SK-N-MC (cell line): ENCODE measurements at regions not wholly inside any gene's neighbourhood (a gene's known extent, or its start where the extent isn't known, plus 50 kb on each side); places are given as distances from the start of the nearest gene placed in this dataset.
"Not testable (repeated sequence)": the region's sequence is repeated elsewhere in the genome, so short reads cannot be mapped to it uniquely, and the experiment has no call there.

Experiments
- DNase-seq: peaks from one replicate; pipeline ENCODE4 v3.0.0-alpha.2; 2011; ENCODE audit warnings: low read depth, low spot score
- H3K27ac ChIP-seq: fragments of 200-600 bp; sonication (generic); 2 replicates; pipeline ENCODE4 v1.5.1; 2016; ENCODE audit warnings: mixed run types
- H3K36me3 ChIP-seq: fragments of 200-600 bp; sonication (generic); 2 replicates; pipeline ENCODE4 v1.6.1; 2017; ENCODE audit warnings: antibody characterized with exemption, low read length, mixed read lengths; ENCODE audit not compliant: insufficient read depth
- H3K4me3 ChIP-seq: fragments of 200-600 bp; sonication (generic); 2 replicates; pipeline ENCODE4 v1.5.1; 2016
- H3K9ac ChIP-seq: fragments of 200-600 bp; sonication (generic); 2 replicates; pipeline ENCODE4 v1.8.0; 2017; ENCODE audit warnings: mixed run types, mixed read lengths; ENCODE audit not compliant: insufficient read length
- H3K9me3 ChIP-seq: fragments of 200-600 bp; sonication (generic); 2 replicates; pipeline ENCODE4 v1.6.1; 2017; ENCODE audit warnings: low read depth, mild to moderate bottlenecking, antibody characterized with exemption, low read length, moderate library complexity, mixed read lengths
- EZH2 ChIP-seq: fragments of 200-600 bp; sonication (generic); IDR thresholded peaks from one replicate; pipeline ENCODE4 v1.6.1; 2017; ENCODE audit warnings: antibody characterized with exemption
- FOXP2 ChIP-seq: optimal IDR thresholded peaks from 2 replicates; pipeline ENCODE3; 2011; ENCODE audit warnings: mild to moderate bottlenecking, moderate library complexity; ENCODE audit not compliant: insufficient read depth; ENCODE audit errors: extremely low read length, control extremely low read depth
- POLR2AphosphoS5 ChIP-seq: IDR thresholded peaks from 2 replicates; pipeline ENCODE4 v1.6.1; 2012; ENCODE audit warnings: mild to moderate bottlenecking, low read depth, low read length, borderline replicate concordance

DNA sequence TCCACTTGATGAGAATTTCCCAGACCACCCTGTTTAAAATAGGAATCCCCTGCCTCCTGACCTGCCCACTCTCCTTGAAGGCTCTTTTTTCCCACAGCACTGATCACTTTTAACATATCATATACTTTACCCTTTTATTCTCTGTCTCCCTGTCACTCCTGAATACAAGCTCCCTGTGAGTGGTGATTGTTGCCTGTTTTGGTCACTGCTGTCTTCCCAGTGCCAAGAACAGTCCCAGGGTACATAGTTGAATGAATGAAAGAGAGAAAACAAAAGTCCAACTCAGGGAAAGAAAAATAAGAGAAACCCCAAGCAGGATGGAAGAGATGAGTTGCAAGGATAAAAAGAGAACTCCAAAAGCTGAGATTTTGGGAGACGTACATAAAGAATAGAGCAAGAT, 500.3 kb upstream of the LMCD1 start:
- Histone ChIP-seq H3K9me3 (no peaks in the 10 kb centered on the region), H3K9ac (no peak overlapping the region), H3K4me3 (no peak overlapping the region), H3K36me3 (no peaks in the 10 kb centered on the region), H3K27ac (no peak overlapping the region)
- DNase-seq = no peak
- TF ChIP-seq FOXP2 = no peak
- no peak for TF ChIP-seq EZH2
- no peak for TF ChIP-seq POLR2AphosphoS5

DNA sequence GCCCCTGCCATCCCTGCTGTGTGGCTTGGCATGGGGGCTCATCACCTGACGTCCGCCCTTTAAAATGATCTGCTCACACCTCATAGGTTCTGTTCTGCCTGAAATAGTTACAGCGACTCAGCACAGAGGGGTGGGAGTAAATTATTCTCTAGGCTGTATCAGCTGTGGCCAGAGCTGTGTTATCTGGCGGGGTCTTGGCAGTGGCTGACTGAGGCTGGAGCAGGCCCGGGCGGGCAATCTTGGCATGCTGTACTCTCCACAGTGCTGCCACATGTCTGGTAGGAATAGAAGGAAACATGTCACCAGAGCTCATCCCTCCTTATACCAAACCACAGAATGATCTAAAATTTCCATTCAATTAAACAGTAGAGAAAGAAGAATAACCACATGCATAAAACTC, 499.9 kb upstream of the LMCD1 start:
- H3K36me3 ChIP-seq = no peaks in the 10 kb centered on the region
- TF ChIP-seq EZH2 = no peak
- no peak overlapping the region for H3K9ac ChIP-seq
- no peaks in the 10 kb centered on the region for H3K9me3 ChIP-seq
- no peak overlapping the region for H3K27ac ChIP-seq
- no peak overlapping the region for H3K4me3 ChIP-seq
- no peak for DNase-seq

DNA sequence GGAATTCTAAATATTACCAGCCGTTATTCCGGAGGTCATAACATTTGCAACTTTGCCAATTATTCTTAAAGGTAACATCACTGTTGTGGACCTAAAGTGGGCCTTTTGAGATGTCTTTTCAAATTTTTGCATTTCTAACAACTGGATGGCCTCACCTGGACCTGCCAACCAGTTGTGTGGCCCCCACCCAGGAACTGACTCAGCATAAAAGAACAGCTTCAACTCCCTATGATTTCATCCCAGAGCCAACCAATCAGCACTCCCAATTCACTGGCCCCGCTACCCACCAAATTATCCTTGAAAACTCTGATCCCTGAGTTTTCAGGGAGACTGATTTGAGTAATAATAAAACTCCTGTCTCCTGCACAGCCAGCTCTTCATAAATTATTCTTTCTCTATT, 489.7 kb upstream of the LMCD1 start:
- no peak for DNase-seq
- Histone ChIP-seq H3K4me3 (no peak overlapping the region), H3K9me3 (no peaks in the 10 kb centered on the region), H3K36me3 (no peaks in the 10 kb centered on the region), H3K27ac (no peak overlapping the region), H3K9ac (no peak overlapping the region)
- TF ChIP-seq EZH2 (no peak), FOXP2 (no peak), POLR2AphosphoS5 (no peak)

DNA sequence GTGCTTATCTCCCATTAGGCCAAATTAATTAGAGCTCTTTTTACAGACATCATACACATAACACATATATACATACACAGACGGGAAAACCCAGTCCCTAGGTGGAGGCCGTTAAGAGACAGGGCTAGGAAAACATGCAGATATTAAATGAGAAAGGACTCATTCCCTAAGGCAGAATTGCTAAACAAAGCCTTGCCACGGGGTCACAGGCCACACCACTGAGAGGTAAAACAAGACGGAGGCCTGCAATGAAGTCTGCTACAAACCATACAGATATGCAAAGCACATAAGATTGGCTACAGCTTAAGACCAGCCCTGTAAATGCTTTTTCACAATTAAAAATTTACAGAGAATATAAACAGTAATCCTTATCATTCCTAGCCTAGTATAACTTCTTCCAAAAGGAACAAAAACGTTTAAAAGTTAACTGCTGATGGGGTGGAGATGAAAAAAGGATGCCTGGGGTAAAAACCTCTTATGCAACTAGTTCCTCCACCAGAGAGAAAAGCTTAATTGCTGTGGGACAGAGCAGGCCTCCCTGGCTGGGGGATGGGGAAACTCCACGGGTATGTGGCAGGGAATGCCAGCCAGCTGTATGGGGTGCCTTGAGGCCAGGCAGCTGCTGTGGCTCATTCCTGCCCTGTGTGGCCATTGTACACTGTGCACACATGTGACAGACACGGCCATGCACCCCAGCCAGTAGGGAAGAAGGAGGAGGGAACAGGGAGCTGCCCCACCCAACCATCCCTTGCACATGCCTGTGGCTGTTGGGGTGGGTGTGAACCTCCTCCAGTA, 481.4 kb upstream of the LMCD1 start:
- no peaks in the 10 kb centered on the region for H3K36me3 ChIP-seq
- peaks cover 3% of the 10 kb centered on the region; the same call in 1 of the 2 replicates for H3K9me3 ChIP-seq
- TF ChIP-seq POLR2AphosphoS5 = no peak
- TF ChIP-seq EZH2 = no peak
- no peak for TF ChIP-seq FOXP2
- DNase-seq = no peak
- H3K4me3 ChIP-seq = no peak overlapping the region
- H3K9ac ChIP-seq = no peak overlapping the region
- H3K27ac ChIP-seq = no peak overlapping the region

DNA sequence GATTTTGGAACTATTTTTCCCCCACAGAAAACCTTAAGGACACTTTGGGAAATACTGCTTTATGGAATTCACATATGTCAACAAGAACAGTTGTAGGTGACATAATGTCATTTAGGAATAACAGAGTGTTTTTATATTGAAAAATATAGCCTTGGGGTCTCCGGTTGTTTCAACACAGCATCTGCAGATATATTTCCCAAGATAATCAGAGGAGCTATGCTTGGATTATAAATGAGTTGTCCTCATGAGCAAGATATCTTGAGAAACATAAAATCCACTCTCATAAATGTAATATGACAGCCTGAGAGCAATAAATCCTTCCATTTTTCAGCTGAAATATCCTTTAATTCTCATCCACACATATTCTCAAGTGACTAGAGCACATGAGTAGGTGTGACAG, 473.7 kb upstream of the LMCD1 start:
- Histone ChIP-seq H3K36me3 (no peaks in the 10 kb centered on the region), H3K9ac (no peak overlapping the region), H3K4me3 (no peak overlapping the region), H3K9me3 (no peaks in the 10 kb centered on the region), H3K27ac (no peak overlapping the region)
- no peak for TF ChIP-seq POLR2AphosphoS5
- no peak for TF ChIP-seq EZH2
- no peak for TF ChIP-seq FOXP2
- DNase-seq = no peak

DNA sequence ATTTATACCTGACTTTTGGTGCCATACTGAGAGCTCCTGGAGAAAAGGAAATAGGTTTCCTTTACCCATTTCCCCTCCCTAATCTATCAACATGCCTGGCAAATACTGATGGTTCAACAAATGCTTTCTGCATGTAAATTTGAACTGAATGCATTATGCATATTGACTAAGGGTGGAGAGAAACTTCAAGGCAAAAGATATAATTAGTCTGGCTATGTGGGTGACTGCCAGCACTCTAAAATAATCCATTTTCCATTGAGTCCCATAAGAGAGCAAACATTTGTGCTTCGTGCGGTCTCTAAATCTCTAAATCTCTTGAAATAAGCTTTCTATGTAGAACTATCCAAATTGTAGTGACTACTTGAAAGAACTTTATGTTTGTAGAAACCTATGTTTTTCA, 451.3 kb upstream of the LMCD1 start:
- Histone ChIP-seq H3K9me3 (no peaks in the 10 kb centered on the region), H3K9ac (no peak overlapping the region), H3K27ac (no peak overlapping the region), H3K4me3 (no peak overlapping the region), H3K36me3 (no peaks in the 10 kb centered on the region)
- no peak for DNase-seq
- TF ChIP-seq EZH2 (no peak), POLR2AphosphoS5 (no peak), FOXP2 (no peak)

DNA sequence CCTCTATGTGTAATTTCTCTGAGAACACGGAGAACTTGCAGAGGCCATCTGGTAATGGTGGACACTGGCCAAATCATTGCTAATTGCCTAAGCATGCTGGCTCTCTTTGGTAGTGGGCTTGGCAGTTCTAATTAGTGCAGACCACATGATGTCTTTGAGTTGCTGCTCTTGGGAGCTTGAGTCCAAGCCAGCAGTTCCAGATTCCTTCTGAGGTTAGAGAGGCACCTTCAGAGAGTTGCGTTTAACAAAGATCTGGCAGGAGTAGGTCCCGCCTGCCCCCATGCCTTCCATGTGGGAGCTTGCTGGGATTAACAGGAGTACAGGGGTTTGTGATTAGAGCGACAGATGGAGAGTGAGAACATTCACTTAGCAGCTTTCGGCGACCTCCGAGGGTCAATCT, 449.0 kb upstream of the LMCD1 start:
- TF ChIP-seq POLR2AphosphoS5 (no peak), EZH2 (no peak), FOXP2 (no peak)

DNA sequence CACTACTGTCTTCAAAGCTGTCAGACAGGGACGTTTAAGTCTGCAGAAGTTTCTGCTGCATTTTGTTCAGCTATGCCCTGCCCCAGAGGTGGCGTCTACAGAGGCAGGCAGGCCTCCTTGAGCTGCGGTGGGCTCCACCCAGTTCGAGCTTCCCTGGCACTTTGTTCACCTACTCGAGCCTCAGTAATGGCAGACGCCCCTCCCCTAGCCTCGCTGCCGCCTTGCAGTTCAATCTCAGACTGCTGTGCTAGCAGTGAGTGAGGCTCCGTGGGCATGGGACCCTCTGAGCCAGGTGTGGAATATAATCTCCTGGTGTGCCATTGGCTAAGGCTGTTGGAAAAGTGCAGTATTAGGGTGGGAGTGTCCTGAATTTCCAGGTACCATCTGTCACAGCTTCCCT, 433.5 kb upstream of the LMCD1 start:
- H3K27ac ChIP-seq, H3K9me3 ChIP-seq, H3K4me3 ChIP-seq, DNase-seq, H3K36me3 ChIP-seq, H3K9ac ChIP-seq: not testable (repeated sequence)

More for the DNA sequence above, 449.0 kb upstream of the LMCD1 start:
- no peaks in the 10 kb centered on the region for H3K9me3 ChIP-seq
- no peak overlapping the region for H3K4me3 ChIP-seq
- DNase-seq = no peak
- no peaks in the 10 kb centered on the region for H3K36me3 ChIP-seq
- H3K27ac ChIP-seq = no peak overlapping the region
- H3K9ac ChIP-seq = no peak overlapping the region

DNA sequence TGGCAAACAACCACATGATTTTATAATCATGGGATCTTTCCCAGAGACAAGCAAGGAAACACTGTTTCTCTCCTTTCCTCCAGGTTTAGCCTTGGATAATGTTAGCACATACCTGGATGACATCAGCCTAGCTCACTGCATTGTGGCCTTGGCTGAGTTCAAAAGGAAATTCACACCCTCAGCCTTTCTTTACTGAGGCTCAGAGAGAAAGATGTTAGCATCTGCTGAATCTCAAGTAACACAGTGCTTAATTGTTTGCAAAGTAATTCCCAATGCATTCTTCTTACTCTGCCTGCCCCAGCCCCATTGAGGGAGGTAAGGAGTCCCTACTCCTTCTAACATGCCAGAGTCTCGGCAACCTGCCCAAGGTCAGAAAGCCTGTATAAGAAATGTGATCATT, 432.2 kb upstream of the LMCD1 start:
- DNase-seq = no peak
- Histone ChIP-seq H3K9me3 (no peaks in the 10 kb centered on the region), H3K9ac (no peak overlapping the region), H3K27ac (no peak overlapping the region), H3K36me3 (no peaks in the 10 kb centered on the region), H3K4me3 (no peak overlapping the region)
- no peak for TF ChIP-seq POLR2AphosphoS5
- no peak for TF ChIP-seq FOXP2
